ENCODE measurements at regions not wholly inside any gene's neighbourhood (a gene's known extent, or its start where the extent isn't known, plus 50 kb on each side); places are given as distances from the start of the nearest gene placed in this dataset.

DNA sequence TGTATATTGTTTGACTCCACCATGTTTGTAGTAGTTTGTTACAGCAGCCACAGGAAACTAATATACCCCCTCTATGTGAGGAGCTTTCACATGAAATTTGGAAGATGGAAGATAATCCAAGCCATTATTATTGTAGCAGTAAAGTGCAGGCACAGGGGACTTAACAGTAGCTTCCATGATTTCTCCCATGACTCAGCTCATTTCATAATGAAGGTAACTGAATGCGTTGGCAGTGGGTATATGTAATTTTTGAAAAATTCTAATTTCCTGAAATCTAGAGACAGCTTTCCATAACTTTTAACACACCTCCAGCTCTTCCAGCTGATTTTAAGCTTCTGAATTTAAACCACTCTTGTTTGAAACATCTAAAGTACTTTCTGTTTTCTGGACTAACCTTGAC, 181.2 kb downstream of the NR4A2 start:
- no peak for TF ChIP-seq POLR2A (IDR thresholded peaks at IDR 0.05)
- TF ChIP-seq, protein P1, sequence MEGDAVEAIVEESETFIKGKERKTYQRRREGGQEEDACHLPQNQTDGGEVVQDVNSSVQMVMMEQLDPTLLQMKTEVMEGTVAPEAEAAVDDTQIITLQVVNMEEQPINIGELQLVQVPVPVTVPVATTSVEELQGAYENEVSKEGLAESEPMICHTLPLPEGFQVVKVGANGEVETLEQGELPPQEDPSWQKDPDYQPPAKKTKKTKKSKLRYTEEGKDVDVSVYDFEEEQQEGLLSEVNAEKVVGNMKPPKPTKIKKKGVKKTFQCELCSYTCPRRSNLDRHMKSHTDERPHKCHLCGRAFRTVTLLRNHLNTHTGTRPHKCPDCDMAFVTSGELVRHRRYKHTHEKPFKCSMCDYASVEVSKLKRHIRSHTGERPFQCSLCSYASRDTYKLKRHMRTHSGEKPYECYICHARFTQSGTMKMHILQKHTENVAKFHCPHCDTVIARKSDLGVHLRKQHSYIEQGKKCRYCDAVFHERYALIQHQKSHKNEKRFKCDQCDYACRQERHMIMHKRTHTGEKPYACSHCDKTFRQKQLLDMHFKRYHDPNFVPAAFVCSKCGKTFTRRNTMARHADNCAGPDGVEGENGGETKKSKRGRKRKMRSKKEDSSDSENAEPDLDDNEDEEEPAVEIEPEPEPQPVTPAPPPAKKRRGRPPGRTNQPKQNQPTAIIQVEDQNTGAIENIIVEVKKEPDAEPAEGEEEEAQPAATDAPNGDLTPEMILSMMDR (IDR thresholded peaks at IDR 0.05): no peak
